ENCODE measurements at regions not wholly inside any gene's neighbourhood (a gene's known extent, or its start where the extent isn't known, plus 50 kb on each side); places are given as distances from the start of the nearest gene placed in this dataset.

- DNase-seq (ENCODE audit: low read depth in 1 of 2, low spot score in 1 of 2) = no peak
Measured at GRCh38 chr4:37169956-37170355, 74.6 kb upstream of the NWD2 start.

GRCh38 chr4:37188100-37188499 lies 56.4 kb upstream of the NWD2 start:
- no peak for DNase-seq (ENCODE audit: low read depth in 1 of 2, low spot score in 1 of 2)
